Bone marrow (tissue), 2 donors: ENCODE measurements at regions not wholly inside any gene's neighbourhood (a gene's known extent, or its start where the extent isn't known, plus 50 kb on each side); places are given as distances from the start of the nearest gene placed in this dataset.
"Not testable (repeated sequence)": the region's sequence is repeated elsewhere in the genome, so short reads cannot be mapped to it uniquely, and the experiment has no call there.

Source experiments
- DNase-seq, 2 donors: peaks; one replicate each; lab custom pipeline; 2025; lab: John Stamatoyannopoulos, UW

DNA sequence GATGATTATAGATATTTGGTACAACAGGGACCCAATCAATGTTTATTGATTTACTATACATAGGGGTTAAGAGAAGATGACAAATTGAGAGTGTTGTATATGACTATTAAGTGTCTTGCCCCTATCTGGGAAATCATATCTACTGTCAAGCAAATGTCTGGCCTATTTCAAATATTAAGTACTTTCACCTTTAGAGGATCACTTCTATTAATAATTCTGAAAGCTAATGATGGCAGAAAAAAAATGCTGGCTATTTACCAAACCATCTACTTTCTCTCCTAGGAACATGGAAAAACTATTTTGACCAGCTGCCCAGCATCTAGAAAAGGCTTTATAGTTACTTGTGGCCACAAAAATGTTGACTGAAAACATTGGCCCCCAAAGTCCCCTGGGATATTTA is 632.3 kb upstream of the ZNF385D start:
- no peak for DNase-seq

DNA sequence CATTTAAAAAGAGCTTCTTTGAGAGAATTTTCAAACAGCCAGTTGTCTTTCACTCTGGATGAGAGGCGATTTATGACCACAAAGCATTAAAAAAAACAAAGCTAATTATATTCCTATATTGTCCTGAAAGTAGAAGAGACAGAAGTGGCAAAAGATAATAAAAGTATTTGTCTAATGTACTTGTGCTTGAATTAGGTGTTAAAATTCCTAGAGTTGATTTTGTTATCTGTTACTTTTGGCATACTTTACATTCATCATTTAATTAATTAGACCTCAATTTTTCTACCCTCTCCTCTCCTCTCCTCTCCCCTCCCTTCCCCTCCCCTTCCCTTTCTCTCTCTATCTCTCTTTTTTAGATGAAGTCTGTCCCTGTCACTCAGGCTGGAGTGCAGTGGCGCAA is 635.1 kb upstream of the ZNF385D start:
- DNase-seq = no peak

DNA sequence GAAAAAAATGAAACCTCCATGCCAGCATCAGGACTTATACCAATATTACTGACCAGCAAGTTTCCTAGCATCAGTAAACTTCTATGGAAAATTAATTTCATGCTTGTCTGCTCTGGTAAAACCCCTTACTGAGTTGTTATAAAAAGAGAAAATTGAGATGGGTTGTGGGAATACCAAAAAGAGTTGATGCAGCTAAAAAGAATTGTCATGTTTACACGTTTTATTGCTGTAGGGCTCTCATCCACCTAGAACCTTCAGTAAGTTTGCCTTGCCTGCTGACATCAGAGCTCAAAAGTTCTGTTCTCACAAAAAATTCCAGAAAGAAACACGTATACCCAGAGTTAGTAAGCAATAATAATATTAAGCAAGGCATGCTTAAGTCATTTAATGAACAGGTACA is 641.3 kb upstream of the ZNF385D start:
- DNase-seq = no peak

DNA sequence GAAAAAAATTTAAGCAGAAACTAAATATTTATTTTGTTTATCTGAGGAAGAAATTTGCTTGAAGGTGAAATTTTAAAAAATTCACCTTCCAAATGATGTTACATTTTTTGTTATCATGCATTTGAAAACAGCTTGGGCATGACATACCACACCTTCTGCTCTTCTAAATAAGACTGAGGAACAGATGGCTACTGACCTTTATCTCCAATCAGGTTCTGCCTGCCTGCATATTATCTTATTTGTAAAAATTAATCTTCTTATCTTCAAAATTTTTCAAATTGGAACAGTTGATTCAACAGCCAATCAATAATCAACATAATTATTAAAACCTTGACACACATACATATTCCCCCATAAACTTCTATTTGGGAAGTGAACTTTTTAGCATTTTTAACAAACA is 641.8 kb upstream of the ZNF385D start:
- no peak for DNase-seq

GRCh38 chr3:22399566-22399965 is 648.6 kb upstream of the ZNF385D start:
- no peak for DNase-seq

DNA sequence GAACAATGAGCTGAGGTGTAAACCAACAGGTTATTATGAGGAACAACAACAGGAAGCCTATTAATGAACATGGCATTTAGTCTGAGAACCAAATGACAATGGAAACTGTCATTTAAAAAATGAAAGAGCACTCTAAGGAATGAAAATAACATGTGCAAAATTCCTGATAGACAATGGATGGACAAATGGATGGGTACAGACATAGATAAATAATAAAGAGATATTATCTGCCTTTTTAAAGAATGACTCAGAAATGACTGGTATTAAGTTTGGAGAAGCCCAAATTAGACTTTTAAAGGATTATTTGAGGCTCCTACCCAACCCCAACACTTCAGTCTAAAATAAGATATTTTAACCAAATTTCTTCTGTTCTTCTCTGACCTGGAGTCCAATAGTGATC is 650.5 kb upstream of the ZNF385D start:
- DNase-seq = no peak

- no peak for DNase-seq
These were observed 663.2 kb upstream of the ZNF385D start for GRCh38 chr3:22414239-22414638.

- not testable (repeated sequence) for DNase-seq
These were observed 665.9 kb upstream of the ZNF385D start for GRCh38 chr3:22416838-22417446.

GRCh38 chr3:22419261-22419660 is 668.3 kb upstream of the ZNF385D start:
- DNase-seq = no peak

DNA sequence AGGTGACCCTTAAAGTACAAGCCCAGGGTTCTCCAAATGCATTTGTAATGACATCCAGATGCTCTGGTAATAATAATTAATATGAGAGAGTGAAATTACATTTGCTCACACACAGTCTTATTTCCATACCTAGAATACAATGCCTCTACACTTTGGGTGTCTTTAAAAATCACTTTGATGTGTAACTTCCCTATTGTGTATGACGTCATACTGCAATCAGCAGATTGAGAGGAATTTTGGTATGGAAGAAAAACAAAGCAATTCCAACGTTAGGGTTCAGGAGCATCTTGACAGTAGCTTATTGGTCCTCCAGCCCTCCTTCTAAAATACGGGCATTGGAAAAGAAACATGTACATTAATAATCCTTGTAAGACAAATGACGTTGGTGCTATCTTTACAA is 670.6 kb upstream of the ZNF385D start:
- no peak for DNase-seq

- no peak for DNase-seq
These were observed 680.3 kb upstream of the ZNF385D start for GRCh38 chr3:22431334-22431733.

GRCh38 chr3:22439626-22440025 is 688.6 kb upstream of the ZNF385D start:
- DNase-seq = no peak

- no peak for DNase-seq
These were observed 690.7 kb upstream of the ZNF385D start for GRCh38 chr3:22441711-22442110.

GRCh38 chr3:22443571-22444233 is 692.7 kb upstream of the ZNF385D start:
- DNase-seq = no peak

- not testable (repeated sequence) for DNase-seq
These were observed 694.3 kb upstream of the ZNF385D start for GRCh38 chr3:22445336-22445735.

DNA sequence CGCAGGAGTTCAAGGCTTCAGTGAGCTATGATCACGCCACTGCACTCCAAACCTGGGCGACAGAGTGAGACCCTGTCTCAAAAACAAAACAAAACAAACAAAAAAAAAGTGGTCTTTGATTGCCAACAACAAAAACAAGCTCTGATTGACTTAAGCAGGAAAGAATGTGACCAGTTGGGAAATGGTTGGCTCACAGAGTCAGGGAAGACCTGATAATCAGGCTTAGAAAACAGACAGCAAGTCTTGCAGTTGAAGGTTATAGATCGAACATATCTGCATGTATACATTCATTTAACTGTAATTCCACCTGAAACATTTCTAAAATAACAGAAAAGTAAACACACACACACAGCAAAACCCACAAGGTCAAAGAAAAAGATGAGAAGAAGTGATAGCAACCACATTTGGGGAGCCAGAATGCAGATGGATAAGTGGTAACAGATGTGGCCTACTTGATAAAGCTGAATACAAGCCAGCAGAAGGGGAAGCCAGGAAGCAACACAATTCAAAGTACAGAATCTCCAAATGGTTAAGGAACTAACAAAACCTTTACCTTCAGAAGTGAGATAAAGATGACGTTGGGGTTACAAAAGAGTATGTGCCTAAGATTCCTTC is 699.9 kb upstream of the ZNF385D start:
- no peak for DNase-seq

DNA sequence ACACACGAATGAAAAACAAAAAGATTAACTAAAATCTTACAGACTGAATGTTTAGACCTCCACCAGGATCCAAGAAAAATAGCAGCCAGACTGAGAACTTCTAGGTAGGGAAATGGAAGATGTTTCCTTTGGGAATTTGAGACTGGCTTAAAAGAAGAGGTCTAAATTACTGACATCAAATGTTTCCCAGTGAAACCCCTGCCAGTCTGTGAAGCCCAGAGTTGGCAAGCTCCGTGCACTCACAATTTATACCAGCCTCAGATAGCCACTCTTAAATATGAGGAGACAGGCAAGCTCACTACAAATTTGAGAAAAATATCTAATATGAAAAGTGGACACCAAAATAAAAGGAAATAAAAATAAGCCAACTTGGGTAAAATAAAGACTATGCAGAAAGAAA is 700.5 kb upstream of the ZNF385D start:
- no peak for DNase-seq

DNA sequence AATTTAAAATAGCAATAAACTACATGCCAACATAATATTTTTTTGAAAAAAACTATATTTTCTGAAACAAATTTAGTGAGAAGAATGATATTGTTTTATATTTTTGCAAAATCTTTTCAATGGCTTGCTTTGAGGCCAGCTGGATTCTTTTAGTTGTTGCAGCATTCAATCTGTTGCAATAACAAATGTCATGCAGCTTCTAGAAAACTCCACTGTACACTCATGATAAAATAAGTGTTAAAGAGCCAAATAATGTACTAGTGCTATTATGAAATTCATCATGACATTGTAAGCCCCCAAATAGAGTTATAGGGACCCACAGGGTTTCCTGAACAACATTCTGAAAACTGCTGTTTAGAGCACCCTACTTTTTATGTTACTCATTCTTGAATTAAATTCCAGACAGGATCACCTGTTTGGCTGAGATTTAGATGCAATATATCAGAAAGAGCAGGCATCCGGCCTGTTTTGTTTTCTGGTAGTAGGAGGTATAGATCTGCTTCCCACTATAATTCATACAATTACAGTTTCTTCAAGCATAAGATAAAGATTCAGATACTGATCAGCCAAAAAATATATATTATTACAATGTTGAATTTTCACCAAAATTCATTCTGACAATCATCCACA is 703.0 kb upstream of the ZNF385D start:
- no peak for DNase-seq

DNA sequence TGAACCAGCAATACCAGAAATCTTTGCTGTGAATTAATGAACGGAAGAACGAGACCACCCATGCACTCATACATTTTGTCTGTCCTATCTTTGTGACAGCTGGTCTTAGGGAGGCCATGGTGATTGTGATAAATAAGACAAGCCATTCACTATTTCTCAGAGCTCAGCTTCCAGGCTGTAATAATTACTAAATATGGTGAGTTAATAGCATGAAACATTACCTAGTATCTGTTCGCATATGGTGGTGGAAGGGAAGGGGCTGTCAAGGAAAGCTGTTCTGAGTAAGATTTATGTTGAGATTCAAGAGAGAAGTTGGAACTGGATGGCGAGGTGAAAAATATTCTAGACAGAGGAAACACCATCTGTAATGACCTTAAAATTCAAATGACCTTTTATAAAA is 719.0 kb upstream of the ZNF385D start:
- no peak for DNase-seq

DNA sequence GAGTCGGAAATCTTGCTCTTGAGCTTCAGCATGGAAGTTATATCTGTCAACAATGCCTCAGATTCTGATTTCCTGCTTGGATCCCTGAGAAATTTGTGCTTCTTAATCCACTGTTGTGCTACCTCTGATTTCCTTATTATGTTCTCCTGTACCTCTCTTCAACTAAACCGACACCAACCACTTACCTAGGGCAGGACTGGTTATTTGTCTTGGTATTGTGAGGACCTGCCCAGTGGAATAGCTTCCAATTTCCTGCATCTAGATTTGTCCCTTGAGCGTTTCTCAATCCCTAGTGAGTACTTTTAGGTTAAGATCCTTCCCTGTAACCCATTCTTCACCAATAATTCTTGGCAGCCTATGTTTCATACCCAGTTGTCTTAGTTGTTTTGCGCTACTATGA is 720.5 kb upstream of the ZNF385D start:
- no peak for DNase-seq

DNA sequence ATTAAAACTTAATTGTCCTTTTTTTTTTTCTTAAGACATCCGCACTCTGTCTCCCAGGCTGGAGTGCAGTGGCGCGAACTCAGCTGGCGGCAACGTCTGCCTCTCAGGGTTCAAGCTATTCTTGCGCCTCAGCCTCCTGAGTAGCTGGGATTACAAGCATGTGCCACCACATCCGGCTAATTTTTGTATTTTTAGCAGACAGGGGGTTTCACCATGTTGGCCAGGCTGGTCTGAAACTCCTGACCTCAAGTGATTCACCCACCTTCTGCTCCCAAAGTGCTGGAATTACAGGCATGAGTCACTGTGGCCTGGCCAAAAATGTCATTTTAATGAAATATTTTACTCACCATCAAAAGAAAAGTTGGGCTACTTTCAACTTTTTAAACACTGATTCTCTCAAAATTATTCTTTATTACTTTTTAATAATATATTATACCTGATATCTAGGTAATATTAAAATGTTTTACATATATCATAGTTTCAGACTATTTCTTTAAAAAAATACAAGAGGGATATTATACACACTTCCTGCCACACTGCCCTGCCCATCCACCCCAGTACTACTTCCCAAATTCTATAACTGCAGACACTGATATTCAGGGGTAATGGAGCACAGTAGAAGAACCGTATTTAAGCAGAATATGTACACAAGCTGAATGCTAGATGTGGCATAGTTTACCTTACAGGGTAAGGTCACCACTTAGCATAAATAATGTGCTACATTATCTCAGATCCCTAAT is 723.9 kb upstream of the ZNF385D start:
- no peak for DNase-seq

DNA sequence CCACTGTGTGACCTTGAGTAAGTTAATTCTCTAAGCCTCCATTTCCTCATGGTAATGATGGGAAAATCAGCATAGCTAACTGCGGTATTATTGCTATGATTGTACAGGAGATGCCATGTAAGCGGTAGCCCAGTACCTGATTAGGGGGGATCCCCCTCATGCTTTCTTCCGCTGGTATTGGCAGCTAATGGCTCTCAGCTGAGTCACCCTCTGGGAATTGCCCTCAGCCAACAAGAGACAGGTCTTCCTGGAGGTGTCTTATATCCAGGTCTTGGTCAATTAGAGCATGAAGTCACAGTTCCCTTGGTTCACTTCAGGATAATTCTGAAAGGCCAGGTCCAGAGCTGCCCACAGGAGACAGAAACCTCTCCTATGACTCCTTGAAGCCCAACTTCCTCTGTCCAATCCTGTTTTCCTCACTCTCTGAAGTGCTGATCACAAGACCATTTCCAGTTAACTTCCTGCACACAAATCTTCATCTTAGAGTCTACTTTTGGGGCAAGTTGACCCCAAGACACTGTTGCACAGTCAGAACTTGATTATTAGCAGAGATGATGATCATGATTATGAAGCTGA is 724.7 kb upstream of the ZNF385D start:
- DNase-seq = no peak
